ENCODE measurements at regions not wholly inside any gene's neighbourhood (a gene's known extent, or its start where the extent isn't known, plus 50 kb on each side); places are given as distances from the start of the nearest gene placed in this dataset.

GRCh38 chr1:59156526-59157199 is 140.2 kb upstream of the FGGY start:
- Histone ChIP-seq H3K36me3 (ENCODE audit: insufficient read depth, insufficient read length, low read length) (no peaks in the 10 kb centered on the region), H3K9ac (ENCODE audit: insufficient read length, low read depth) (no peak overlapping the region), H3K4me3 (ENCODE audit: insufficient read length, low read depth) (no peak overlapping the region), H3K9me3 (ENCODE audit: insufficient read depth, low read length) (peaks cover 15% of the 10 kb centered on the region), H3K27me3 (ENCODE audit: insufficient read depth, insufficient read length) (no peaks in the 10 kb centered on the region), H3K4me1 (ENCODE audit: insufficient read depth, insufficient read length) (no peaks in the 10 kb centered on the region)
- DNase-seq (ENCODE audit: low read depth, low spot score) = peak; percentile 58
- TF ChIP-seq YY1 (IDR thresholded peaks at IDR 0.05; ENCODE audit: insufficient read depth, insufficient read length) (no peak), ZNF274 (IDR thresholded peaks at IDR 0.05; ENCODE audit: low read depth, low read length) (no peak), SUZ12 (IDR thresholded peaks at IDR 0.05; ENCODE audit: extremely low read depth, insufficient read depth, insufficient read length) (no peak)

DNA sequence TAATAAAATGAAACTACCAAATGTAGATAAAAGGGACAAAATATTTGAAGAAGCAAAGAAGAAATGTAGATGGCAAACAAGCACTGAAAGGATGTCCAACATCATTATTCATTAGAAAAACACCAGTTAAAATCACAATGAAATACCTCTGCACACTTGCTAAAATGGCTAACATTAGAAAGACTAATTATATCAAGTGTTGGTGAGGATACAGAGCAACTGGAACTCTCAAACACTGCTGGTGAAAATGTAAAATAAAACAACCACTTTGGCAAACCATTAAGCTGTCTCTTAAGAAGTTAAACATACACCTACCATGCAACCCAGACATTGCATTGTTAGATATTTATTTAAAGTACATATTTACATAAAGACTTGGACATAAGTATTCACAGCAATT is 138.6 kb upstream of the FGGY start:
- no peak overlapping the region for H3K4me3 ChIP-seq (ENCODE audit: insufficient read length, low read depth)
- H3K9me3 ChIP-seq (ENCODE audit: insufficient read depth, low read length) = peaks cover 15% of the 10 kb centered on the region
- no peak overlapping the region for H3K9ac ChIP-seq (ENCODE audit: insufficient read length, low read depth)
- no peak for TF ChIP-seq SUZ12 (IDR thresholded peaks at IDR 0.05; ENCODE audit: extremely low read depth, insufficient read depth, insufficient read length)
- no peak for TF ChIP-seq ZNF274 (IDR thresholded peaks at IDR 0.05; ENCODE audit: low read depth, low read length)
- TF ChIP-seq YY1 (IDR thresholded peaks at IDR 0.05; ENCODE audit: insufficient read depth, insufficient read length) = no peak
- no peaks in the 10 kb centered on the region for H3K4me1 ChIP-seq (ENCODE audit: insufficient read depth, insufficient read length)
- H3K36me3 ChIP-seq (ENCODE audit: insufficient read depth, insufficient read length, low read length) = no peaks in the 10 kb centered on the region
- no peaks in the 10 kb centered on the region for H3K27me3 ChIP-seq (ENCODE audit: insufficient read depth, insufficient read length)
- no peak for DNase-seq (ENCODE audit: low read depth, low spot score)

DNA sequence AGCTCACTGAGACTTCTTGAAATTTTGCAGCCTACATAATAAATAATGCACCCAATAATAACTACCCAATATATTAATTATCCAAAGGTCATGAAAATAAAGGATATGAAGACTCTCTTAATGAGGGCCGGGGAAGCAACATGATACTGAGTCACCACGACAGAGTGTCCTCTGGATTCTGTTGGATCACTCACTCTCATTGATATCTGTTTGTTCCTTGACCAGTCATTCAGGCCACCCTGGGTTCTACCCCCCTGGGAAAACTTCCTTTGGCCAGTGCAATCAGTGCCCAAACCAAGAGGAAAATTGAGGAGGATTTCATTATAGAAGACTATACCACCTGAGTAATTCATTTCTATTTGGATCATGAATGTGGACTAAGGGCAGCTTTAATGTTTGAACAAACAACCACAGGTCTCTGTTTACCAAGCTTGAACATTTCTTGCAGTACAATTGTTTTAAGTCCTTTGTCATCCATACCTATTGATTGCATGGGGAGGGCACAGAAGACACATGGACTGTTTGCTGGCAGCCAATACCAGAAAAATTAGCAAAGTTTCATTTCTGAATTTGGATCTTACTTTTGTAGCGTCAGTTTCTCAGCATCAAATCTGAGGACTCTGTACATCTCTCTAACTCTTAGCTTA is 137.2 kb upstream of the FGGY start:
- H3K4me3 ChIP-seq (ENCODE audit: insufficient read length, low read depth) = no peak overlapping the region
- H3K36me3 ChIP-seq (ENCODE audit: insufficient read depth, insufficient read length, low read length) = no peaks in the 10 kb centered on the region
- no peak for DNase-seq (ENCODE audit: low read depth, low spot score)
- no peak for TF ChIP-seq YY1 (IDR thresholded peaks at IDR 0.05; ENCODE audit: insufficient read depth, insufficient read length)
- no peak for TF ChIP-seq ZNF274 (IDR thresholded peaks at IDR 0.05; ENCODE audit: low read depth, low read length)
- TF ChIP-seq SUZ12 (IDR thresholded peaks at IDR 0.05; ENCODE audit: extremely low read depth, insufficient read depth, insufficient read length) = no peak
- no peak overlapping the region for H3K9ac ChIP-seq (ENCODE audit: insufficient read length, low read depth)
- H3K27me3 ChIP-seq (ENCODE audit: insufficient read depth, insufficient read length) = no peaks in the 10 kb centered on the region
- no peaks in the 10 kb centered on the region for H3K4me1 ChIP-seq (ENCODE audit: insufficient read depth, insufficient read length)
- peaks cover 15% of the 10 kb centered on the region for H3K9me3 ChIP-seq (ENCODE audit: insufficient read depth, low read length)

GRCh38 chr1:59161136-59161535 is 135.8 kb upstream of the FGGY start:
- H3K4me3 ChIP-seq (ENCODE audit: insufficient read length, low read depth) = no peak overlapping the region
- TF ChIP-seq ZNF274 (IDR thresholded peaks at IDR 0.05; ENCODE audit: low read depth, low read length) = no peak
- TF ChIP-seq SUZ12 (IDR thresholded peaks at IDR 0.05; ENCODE audit: extremely low read depth, insufficient read depth, insufficient read length) = no peak
- TF ChIP-seq YY1 (IDR thresholded peaks at IDR 0.05; ENCODE audit: insufficient read depth, insufficient read length) = no peak
- H3K9me3 ChIP-seq (ENCODE audit: insufficient read depth, low read length) = peaks cover 15% of the 10 kb centered on the region
- H3K36me3 ChIP-seq (ENCODE audit: insufficient read depth, insufficient read length, low read length) = no peaks in the 10 kb centered on the region
- no peak for DNase-seq (ENCODE audit: low read depth, low spot score)
- H3K9ac ChIP-seq (ENCODE audit: insufficient read length, low read depth) = no peak overlapping the region
- no peaks in the 10 kb centered on the region for H3K27me3 ChIP-seq (ENCODE audit: insufficient read depth, insufficient read length)
- no peaks in the 10 kb centered on the region for H3K4me1 ChIP-seq (ENCODE audit: insufficient read depth, insufficient read length)

DNA sequence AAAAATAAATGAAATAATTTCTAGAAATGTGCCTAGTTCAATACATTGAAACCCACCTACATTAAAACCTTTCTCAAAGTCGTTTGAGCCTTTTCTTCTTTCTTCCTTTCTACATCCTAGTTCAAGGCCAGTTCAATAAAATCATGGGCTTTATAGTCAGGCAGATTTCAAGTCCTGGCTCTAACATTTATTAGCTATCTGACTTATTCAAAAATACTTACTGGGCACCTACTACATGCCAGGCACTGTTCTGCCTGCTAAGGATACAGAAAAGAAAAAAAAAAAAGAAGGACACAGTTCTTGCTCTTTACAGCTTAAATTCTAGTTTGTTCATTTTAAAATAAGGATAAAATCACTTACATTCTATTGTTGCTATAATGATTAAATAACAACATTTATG is 134.2 kb upstream of the FGGY start:
- TF ChIP-seq SUZ12 (IDR thresholded peaks at IDR 0.05; ENCODE audit: extremely low read depth, insufficient read depth, insufficient read length) = no peak
- no peak for TF ChIP-seq ZNF274 (IDR thresholded peaks at IDR 0.05; ENCODE audit: low read depth, low read length)
- no peak for TF ChIP-seq YY1 (IDR thresholded peaks at IDR 0.05; ENCODE audit: insufficient read depth, insufficient read length)
- Histone ChIP-seq H3K27me3 (ENCODE audit: insufficient read depth, insufficient read length) (no peaks in the 10 kb centered on the region), H3K4me3 (ENCODE audit: insufficient read length, low read depth) (no peak overlapping the region), H3K36me3 (ENCODE audit: insufficient read depth, insufficient read length, low read length) (no peaks in the 10 kb centered on the region), H3K9ac (ENCODE audit: insufficient read length, low read depth) (no peak overlapping the region), H3K4me1 (ENCODE audit: insufficient read depth, insufficient read length) (no peaks in the 10 kb centered on the region), H3K9me3 (ENCODE audit: insufficient read depth, low read length) (peaks cover 15% of the 10 kb centered on the region)
- DNase-seq (ENCODE audit: low read depth, low spot score) = no peak

- Histone ChIP-seq H3K4me3 (ENCODE audit: insufficient read length, low read depth) (no peak overlapping the region), H3K36me3 (ENCODE audit: insufficient read depth, insufficient read length, low read length) (no peaks in the 10 kb centered on the region), H3K27me3 (ENCODE audit: insufficient read depth, insufficient read length) (no peaks in the 10 kb centered on the region), H3K4me1 (ENCODE audit: insufficient read depth, insufficient read length) (no peaks in the 10 kb centered on the region), H3K9ac (ENCODE audit: insufficient read length, low read depth) (no peak overlapping the region), H3K9me3 (ENCODE audit: insufficient read depth, low read length) (peaks cover 8% of the 10 kb centered on the region)
- TF ChIP-seq ZNF274 (IDR thresholded peaks at IDR 0.05; ENCODE audit: low read depth, low read length) (no peak), YY1 (IDR thresholded peaks at IDR 0.05; ENCODE audit: insufficient read depth, insufficient read length) (no peak), SUZ12 (IDR thresholded peaks at IDR 0.05; ENCODE audit: extremely low read depth, insufficient read depth, insufficient read length) (no peak)
- DNase-seq (ENCODE audit: low read depth, low spot score) = no peak
Measured at GRCh38 chr1:59163268-59164092, 133.4 kb upstream of the FGGY start.

GRCh38 chr1:59164371-59164770 is 132.5 kb upstream of the FGGY start:
- no peak overlapping the region for H3K4me3 ChIP-seq (ENCODE audit: insufficient read length, low read depth)
- H3K4me1 ChIP-seq (ENCODE audit: insufficient read depth, insufficient read length) = no peaks in the 10 kb centered on the region
- TF ChIP-seq ZNF274 (IDR thresholded peaks at IDR 0.05; ENCODE audit: low read depth, low read length) (no peak), SUZ12 (IDR thresholded peaks at IDR 0.05; ENCODE audit: extremely low read depth, insufficient read depth, insufficient read length) (no peak), YY1 (IDR thresholded peaks at IDR 0.05; ENCODE audit: insufficient read depth, insufficient read length) (no peak)
- H3K9ac ChIP-seq (ENCODE audit: insufficient read length, low read depth) = no peak overlapping the region
- no peaks in the 10 kb centered on the region for H3K36me3 ChIP-seq (ENCODE audit: insufficient read depth, insufficient read length, low read length)
- H3K9me3 ChIP-seq (ENCODE audit: insufficient read depth, low read length) = no peaks in the 10 kb centered on the region
- no peaks in the 10 kb centered on the region for H3K27me3 ChIP-seq (ENCODE audit: insufficient read depth, insufficient read length)
- DNase-seq (ENCODE audit: low read depth, low spot score) = no peak
